Stomach (tissue), 8 donors: ENCODE measurements at regions not wholly inside any gene's neighbourhood (a gene's known extent, or its start where the extent isn't known, plus 50 kb on each side); places are given as distances from the start of the nearest gene placed in this dataset.

Experiments used
- DNase-seq, 2 donors: peaks; one replicate each; pipeline versions ENCODE4 v3.0.0 to v3.0.0-alpha.2; 2013 to 2019
- H3K27ac ChIP-seq, 5 donors: fragments of 200-600 bp in 4 of 5; sonication (generic) in 4 of 5; one replicate each; pipeline ENCODE4 v1.5.1; 2013 to 2019; ENCODE audit warnings: mild to moderate bottlenecking in 1 of 5, moderate library complexity in 1 of 5
- H3K27me3 ChIP-seq, 3 donors: fragments of 200-600 bp; sonication (generic); one replicate each; pipeline ENCODE4 v1.5.1; 2017 to 2019; ENCODE audit warnings: mixed run types in 1 of 3
- H3K36me3 ChIP-seq, 4 donors: fragments of 200-600 bp; sonication (generic); 1 replicate in 3 of 4; 2 replicates in 1 of 4; pipeline ENCODE4 v1.5.1; 2016 to 2019
- H3K4me1 ChIP-seq, 4 donors: fragments of 200-600 bp; sonication (generic); one replicate each; pipeline ENCODE4 v1.5.1; 2016 to 2019
- H3K4me3 ChIP-seq, 4 donors: fragments of 200-600 bp; sonication (generic) in 3 of 4; one replicate each; pipeline ENCODE4 v1.5.1; 2016 to 2019; ENCODE audit warnings: mild to moderate bottlenecking in 1 of 4
- H3K9me3 ChIP-seq, 4 donors: fragments of 200-600 bp; sonication (generic); one replicate each; pipeline ENCODE4 v1.5.1; 2016 to 2019
- CTCF ChIP-seq, 7 experiments: fragments of 450-650 bp in 4 of 7; fragments of 200-600 bp in 3 of 7; sonication (generic) in 3 of 7; IDR thresholded peaks; one replicate each; pipeline ENCODE4 v1.5.1; 2016 to 2019; ENCODE audit warnings: antibody characterized with exemption in 7 of 7, control low read depth in 2 of 7, mild to moderate bottlenecking in 1 of 7
- EP300 ChIP-seq: sonication (generic); formaldehyde crosslinking; IDR thresholded peaks from one replicate; pipeline ENCODE4 v1.6.1; 2017; ENCODE audit warnings: antibody characterized with exemption
- POLR2A ChIP-seq, 4 donors: fragments of 450-650 bp; IDR thresholded peaks; one replicate each; pipeline ENCODE4 v1.6.1; 2016; ENCODE audit warnings: antibody characterized with exemption in 4 of 4, control low read depth in 2 of 4, mild to moderate bottlenecking in 1 of 4, moderate library complexity in 1 of 4
- POLR2AphosphoS5 ChIP-seq, 3 donors: sonication (generic); formaldehyde crosslinking; IDR thresholded peaks; one replicate each; pipeline ENCODE4 v1.6.1; 2016; ENCODE audit warnings: antibody characterized with exemption in 3 of 3
- WGBS, 5 donors: extraction: QIAGEN DNeasy Blood & Tissue Kit in 3 of 5; methylation state at CpG; one replicate each; pipeline versions ENCODE4 v1.1.5 to v1.1.7; 2013 to 2018; 5-methylcytosine and 5-hydroxymethylcytosine counted together
- intact Hi-C: fragments of 100-400 bp; cut with DNase I; formaldehyde crosslinking; loops from one replicate; pipeline ENCODE4 v1.15.1; 2023; ENCODE audit warnings: low total_unique reads
- donor health status: healthy with polysubstance abuse.
- donor health status: Bipolar disorder and iron deficiency.
- donor health status: healthy.

DNA sequence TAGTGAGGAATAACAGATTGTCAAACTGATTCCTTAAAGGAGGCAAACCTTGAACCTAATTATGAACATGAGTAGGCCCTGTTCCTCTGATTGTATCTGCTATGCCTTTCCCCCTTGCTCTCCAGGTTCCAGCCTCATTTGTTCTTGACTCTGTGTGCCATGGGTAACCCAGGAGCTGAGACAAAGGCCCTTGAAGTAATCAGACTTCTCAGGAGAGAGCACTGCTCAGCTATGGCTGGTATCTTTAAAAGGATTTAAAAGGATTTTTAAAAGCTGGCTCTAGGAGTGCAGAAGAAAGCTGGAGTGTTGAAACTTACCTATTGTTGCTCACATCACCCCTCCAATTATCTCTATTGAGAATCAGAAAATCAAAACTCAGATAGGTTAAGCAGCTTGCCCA is 1565.5 kb upstream of the AGA start:
- intact Hi-C loops: no loop called here
- Histone ChIP-seq H3K9me3 (no peaks in the 10 kb centered on the region), H3K4me1 (no peaks in the 10 kb centered on the region), H3K27ac (no peak overlapping the region), H3K36me3 (no peaks in the 10 kb centered on the region), H3K27me3 (no peaks in the 10 kb centered on the region), H3K4me3 (no peak overlapping the region)
- TF ChIP-seq CTCF (IDR thresholded peaks at IDR 0.05) (no peak), POLR2A (IDR thresholded peaks at IDR 0.05) (no peak), POLR2AphosphoS5 (IDR thresholded peaks at IDR 0.05) (no peak), EP300 (no peak)
- DNase-seq: no peak

GRCh38 chr4:179017581-179017980 is 1575.3 kb upstream of the AGA start:
- intact Hi-C loops: no loop called here
- H3K27ac ChIP-seq: no peak overlapping the region
- WGBS, 5 donors: 83 to 88% (median 84%) methylated on average over 8 of the region's 8 CpGs
- TF ChIP-seq POLR2AphosphoS5 (IDR thresholded peaks at IDR 0.05) (no peak), CTCF (IDR thresholded peaks at IDR 0.05) (no peak), POLR2A (IDR thresholded peaks at IDR 0.05) (no peak), EP300 (no peak)
- H3K4me3 ChIP-seq: no peak overlapping the region
- DNase-seq: no peak
- H3K36me3 ChIP-seq: no peaks in the 10 kb centered on the region
- peaks cover 0 to 19% (median 2%) of the 10 kb centered on the region in 4 donors for H3K9me3 ChIP-seq
- no peaks in the 10 kb centered on the region for H3K27me3 ChIP-seq
- H3K4me1 ChIP-seq: no peaks in the 10 kb centered on the region

GRCh38 chr4:179027569-179027968 is 1585.3 kb upstream of the AGA start:
- no peak for DNase-seq
- Histone ChIP-seq H3K9me3 (peaks cover 0 to 10% (median 3%) of the 10 kb centered on the region in 4 donors), H3K36me3 (no peaks in the 10 kb centered on the region), H3K27me3 (no peaks in the 10 kb centered on the region), H3K27ac (no peak overlapping the region), H3K4me1 (no peaks in the 10 kb centered on the region), H3K4me3 (no peak overlapping the region)
- intact Hi-C loops: no loop called here
- 75 to 83% (median 79%) methylated on average over 4 of the region's 4 CpGs for WGBS, 5 donors
- TF ChIP-seq POLR2AphosphoS5 (IDR thresholded peaks at IDR 0.05) (no peak), CTCF (IDR thresholded peaks at IDR 0.05) (no peak), POLR2A (IDR thresholded peaks at IDR 0.05) (no peak)

GRCh38 chr4:179028321-179028720 is 1586.1 kb upstream of the AGA start:
- 62 to 72% (median 62%) methylated on average over 2 of the region's 2 CpGs for WGBS, 5 donors

More at GRCh38 chr4:179028321-179028720, 1586.1 kb upstream of the AGA start:
- DNase-seq: no peak
- no peaks in the 10 kb centered on the region for H3K27me3 ChIP-seq
- H3K9me3 ChIP-seq: peaks cover 0 to 10% (median 3%) of the 10 kb centered on the region in 4 donors
- no peaks in the 10 kb centered on the region for H3K36me3 ChIP-seq
- H3K4me3 ChIP-seq: no peak overlapping the region
- TF ChIP-seq EP300: no peak
- TF ChIP-seq CTCF (IDR thresholded peaks at IDR 0.05): no peak
- no peak for TF ChIP-seq POLR2AphosphoS5 (IDR thresholded peaks at IDR 0.05)
- H3K4me1 ChIP-seq: no peaks in the 10 kb centered on the region
- intact Hi-C loops: no loop called here
- no peak overlapping the region for H3K27ac ChIP-seq
